ENCODE measurements at regions not wholly inside any gene's neighbourhood (a gene's known extent, or its start where the extent isn't known, plus 50 kb on each side); places are given as distances from the start of the nearest gene placed in this dataset.

DNA sequence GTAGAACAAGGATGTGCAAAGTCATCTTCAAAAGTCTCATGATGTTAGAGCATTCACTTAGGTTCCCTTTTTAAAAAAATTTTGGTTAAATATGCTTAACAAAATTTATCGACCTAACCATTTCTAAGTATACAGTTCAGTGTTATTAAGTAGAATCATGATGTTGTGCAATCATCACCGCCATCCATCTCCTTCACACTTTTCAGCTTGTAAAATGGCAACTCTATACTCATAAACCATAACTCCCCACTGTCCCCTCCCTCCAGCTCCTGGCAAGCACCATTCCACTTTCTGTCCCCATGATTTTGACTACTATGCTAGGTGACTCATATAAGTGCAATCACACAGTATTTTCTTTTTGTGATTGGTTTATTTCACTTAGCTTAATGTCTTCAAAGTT lies 895.0 kb downstream of the TBL1XR1 start:
- Histone ChIP-seq H2AFZ (ENCODE audit: low read depth, low read length) (no peak overlapping the region), H3K36me3 (ENCODE audit: control insufficient read depth, insufficient read depth, low read length) (no peaks in the 10 kb centered on the region), H3K4me3 (no peak overlapping the region), H4K20me1 (replicated peaks; ENCODE audit: control insufficient read depth, insufficient read depth, low read length) (no peaks in the 10 kb centered on the region), H3K9ac (ENCODE audit: insufficient read depth in 1 of 2, low read depth in 2 of 2, low read length in 2 of 2) (no peak overlapping the region), H3K79me2 (ENCODE audit: control insufficient read depth, insufficient read depth, low read length) (no peaks in the 10 kb centered on the region), H3K9me3 (replicated peaks; ENCODE audit: control insufficient read depth, insufficient read depth, low read depth, low read length) (no peaks in the 10 kb centered on the region), H3K27me3 (ENCODE audit: control insufficient read depth in 2 of 2, insufficient read depth in 2 of 2, low read length in 2 of 2) (no peaks in the 10 kb centered on the region), H3K27ac (ENCODE audit: extremely low read depth, low read depth, low read length) (no peak overlapping the region), H3K4me2 (ENCODE audit: insufficient read depth, low read length) (no peak overlapping the region), H3K4me1 (replicated peaks in 1 of 2; ENCODE audit: control insufficient read depth in 2 of 2, insufficient read depth in 2 of 2, low read length in 2 of 2) (no peaks in the 10 kb centered on the region), H3K9me1 (ENCODE audit: control insufficient read depth, insufficient read depth, low read length) (no peaks in the 10 kb centered on the region)
- in situ Hi-C loops (cut with MboI) (no loop called here), intact Hi-C loops (cut with micrococcal nuclease) (no loop called here)
- ATAC-seq: no peak
- no peak for FAIRE-seq
- POLR2A ChIA-PET: no interaction called here
- 4% methylated on average over 2 of the region's 2 CpGs for WGBS (ENCODE audit: insufficient coverage, low coverage, missing lambda C conversion rate)
- TF ChIP-seq ZBTB1 (CRISPR knock-in tag; IDR thresholded peaks at IDR 0.05; ENCODE audit: borderline replicate concordance, low read depth) (no peak), YY1 (IDR thresholded peaks at IDR 0.05; ENCODE audit: borderline replicate concordance in 1 of 3, control insufficient read depth in 1 of 3, extremely low read depth in 1 of 3, insufficient read depth in 3 of 3, insufficient read length in 1 of 3, insufficient replicate concordance in 2 of 3, low read depth in 1 of 3, low read length in 2 of 3) (no peak), CEBPB (tag; IDR thresholded peaks at IDR 0.05) (peak; percentile 60), ETV5 (CRISPR knock-in tag; IDR thresholded peaks at IDR 0.05; ENCODE audit: low read depth) (no peak), FOS (IDR thresholded peaks at IDR 0.05; ENCODE audit: extremely low read depth, insufficient read length) (no peak), SMARCA4 (IDR thresholded peaks at IDR 0.05) (no peak), BHLHE40 (IDR thresholded peaks at IDR 0.05; ENCODE audit: low read length) (no peak), FOSL1 (tag; conservative IDR thresholded peaks at IDR 0.05) (peak; percentile 37), RBM15 (IDR thresholded peaks at IDR 0.05; ENCODE audit: insufficient read depth, low read length) (no peak), BRD9 (IDR thresholded peaks at IDR 0.05; ENCODE audit: low read depth, partially characterized antibody) (no peak), HIVEP1 (CRISPR knock-in tag; IDR thresholded peaks at IDR 0.05) (no peak), CEBPG (CRISPR knock-in tag; IDR thresholded peaks at IDR 0.05) (no peak), CEBPG (tag; conservative IDR thresholded peaks at IDR 0.05 in 1 of 2, IDR thresholded peaks at IDR 0.05 in 1 of 2) (peak; percentile 13 to 51; a peak in 1 of 4 replicates), TCF7L2 (IDR thresholded peaks at IDR 0.05; ENCODE audit: low read depth, low read length) (no peak)
- TF ChIP-seq, protein P1, sequence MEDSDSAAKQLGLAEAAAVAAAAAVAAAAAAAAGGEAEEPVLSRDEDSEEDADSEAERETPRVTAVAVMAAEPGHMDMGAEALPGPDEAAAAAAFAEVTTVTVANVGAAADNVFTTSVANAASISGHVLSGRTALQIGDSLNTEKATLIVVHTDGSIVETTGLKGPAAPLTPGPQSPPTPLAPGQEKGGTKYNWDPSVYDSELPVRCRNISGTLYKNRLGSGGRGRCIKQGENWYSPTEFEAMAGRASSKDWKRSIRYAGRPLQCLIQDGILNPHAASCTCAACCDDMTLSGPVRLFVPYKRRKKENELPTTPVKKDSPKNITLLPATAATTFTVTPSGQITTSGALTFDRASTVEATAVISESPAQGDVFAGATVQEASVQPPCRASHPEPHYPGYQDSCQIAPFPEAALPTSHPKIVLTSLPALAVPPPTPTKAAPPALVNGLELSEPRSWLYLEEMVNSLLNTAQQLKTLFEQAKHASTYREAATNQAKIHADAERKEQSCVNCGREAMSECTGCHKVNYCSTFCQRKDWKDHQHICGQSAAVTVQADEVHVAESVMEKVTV (CRISPR knock-in tag; IDR thresholded peaks at IDR 0.05): no peak
- TF ChIP-seq, protein P2, sequence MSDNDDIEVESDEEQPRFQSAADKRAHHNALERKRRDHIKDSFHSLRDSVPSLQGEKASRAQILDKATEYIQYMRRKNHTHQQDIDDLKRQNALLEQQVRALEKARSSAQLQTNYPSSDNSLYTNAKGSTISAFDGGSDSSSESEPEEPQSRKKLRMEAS (CRISPR knock-in tag; IDR thresholded peaks at IDR 0.05): no peak
- BruUV-seq (replicated peaks): no TSS peak
- CTCF ChIA-PET (ENCODE audit: low intra/inter-chr PET ratio): no interaction called here
- DNase-seq (ENCODE audit: extremely low read depth in 1 of 4, low spot score in 3 of 4): no peak

All from K562 (cell line).